ENCODE measurements at regions not wholly inside any gene's neighbourhood (a gene's known extent, or its start where the extent isn't known, plus 50 kb on each side); places are given as distances from the start of the nearest gene placed in this dataset.

DNA sequence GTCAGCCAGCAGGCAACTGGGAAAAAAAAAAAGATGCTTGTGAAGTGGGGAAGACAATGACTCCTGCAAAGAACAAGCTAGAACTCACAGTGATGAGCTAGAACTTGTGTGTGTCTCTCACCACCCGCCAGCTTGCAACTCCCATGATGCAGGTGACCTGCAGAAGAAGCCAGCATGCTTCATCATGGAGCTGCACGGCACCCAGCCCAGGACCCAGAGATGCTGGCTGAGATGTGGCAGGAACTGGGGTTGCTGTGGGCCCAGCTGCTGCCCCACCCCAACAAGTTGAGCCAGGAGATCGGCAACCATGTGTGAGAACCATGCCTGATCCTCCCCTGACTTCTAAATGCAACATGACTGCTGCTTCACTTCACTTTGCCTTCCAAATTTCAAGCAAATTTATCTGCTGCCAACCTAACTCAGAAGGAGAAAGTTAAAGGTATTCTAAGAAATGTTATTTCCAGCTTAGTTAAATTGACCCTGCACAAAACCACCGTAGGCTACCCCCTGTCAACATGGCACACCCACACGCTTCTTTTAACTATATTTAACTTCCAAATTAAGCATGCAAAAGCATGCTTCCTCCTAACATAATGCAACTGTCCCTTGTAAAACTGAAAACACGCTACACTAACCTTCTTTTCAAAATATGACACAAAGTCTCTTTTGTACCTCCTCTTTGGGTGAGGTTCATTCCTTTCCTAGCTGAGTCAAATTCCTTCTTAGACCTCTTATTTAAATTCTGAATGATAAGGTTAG is 166.0 kb upstream of the IGSF21 start:
- TF ChIP-seq, protein P1, sequence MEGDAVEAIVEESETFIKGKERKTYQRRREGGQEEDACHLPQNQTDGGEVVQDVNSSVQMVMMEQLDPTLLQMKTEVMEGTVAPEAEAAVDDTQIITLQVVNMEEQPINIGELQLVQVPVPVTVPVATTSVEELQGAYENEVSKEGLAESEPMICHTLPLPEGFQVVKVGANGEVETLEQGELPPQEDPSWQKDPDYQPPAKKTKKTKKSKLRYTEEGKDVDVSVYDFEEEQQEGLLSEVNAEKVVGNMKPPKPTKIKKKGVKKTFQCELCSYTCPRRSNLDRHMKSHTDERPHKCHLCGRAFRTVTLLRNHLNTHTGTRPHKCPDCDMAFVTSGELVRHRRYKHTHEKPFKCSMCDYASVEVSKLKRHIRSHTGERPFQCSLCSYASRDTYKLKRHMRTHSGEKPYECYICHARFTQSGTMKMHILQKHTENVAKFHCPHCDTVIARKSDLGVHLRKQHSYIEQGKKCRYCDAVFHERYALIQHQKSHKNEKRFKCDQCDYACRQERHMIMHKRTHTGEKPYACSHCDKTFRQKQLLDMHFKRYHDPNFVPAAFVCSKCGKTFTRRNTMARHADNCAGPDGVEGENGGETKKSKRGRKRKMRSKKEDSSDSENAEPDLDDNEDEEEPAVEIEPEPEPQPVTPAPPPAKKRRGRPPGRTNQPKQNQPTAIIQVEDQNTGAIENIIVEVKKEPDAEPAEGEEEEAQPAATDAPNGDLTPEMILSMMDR (conservative IDR thresholded peaks at IDR 0.05) = no peak
- no peak for TF ChIP-seq ZFX (IDR thresholded peaks at IDR 0.05)
